ENCODE measurements at regions not wholly inside any gene's neighbourhood (a gene's known extent, or its start where the extent isn't known, plus 50 kb on each side); places are given as distances from the start of the nearest gene placed in this dataset.

GRCh38 chr5:82590112-82590511, 312.0 kb upstream of the RPS23 start:
- no peak for TF ChIP-seq CTCF (IDR thresholded peaks at IDR 0.05; ENCODE audit: borderline replicate concordance, extremely low read depth, low read length, poor library complexity, severe bottlenecking)
- TF ChIP-seq EZH2 (IDR thresholded peaks at IDR 0.05; ENCODE audit: borderline replicate concordance, low read depth, low read length, severe bottlenecking): no peak

Measured in DND-41 (cell line).